Progenitor cell of endocrine pancreas (in vitro differentiated cells): ENCODE measurements at regions not wholly inside any gene's neighbourhood (a gene's known extent, or its start where the extent isn't known, plus 50 kb on each side); places are given as distances from the start of the nearest gene placed in this dataset.

Experiments
- DNase-seq: peaks from one replicate; pipeline ENCODE4 v3.0.0; 2021; ENCODE audit warnings: low spot score; ENCODE audit not compliant: unreplicated experiment
- H3K27ac Mint-ChIP-seq: 2 replicates; pipeline ENCODE4 v1.8.0; 2021; ENCODE audit warnings: mild to moderate bottlenecking, moderate library complexity, mixed read lengths
- H3K27me3 Mint-ChIP-seq: 2 replicates; pipeline ENCODE4 v1.8.0; 2021; ENCODE audit warnings: mixed read lengths
- H3K36me3 Mint-ChIP-seq: 2 replicates; pipeline ENCODE4 v1.8.0; 2022; ENCODE audit warnings: mixed read lengths; ENCODE audit not compliant: insufficient read depth
- H3K4me1 Mint-ChIP-seq: 2 replicates; pipeline ENCODE4 v1.8.0; 2021; ENCODE audit warnings: low read depth, mixed read lengths
- H3K4me3 Mint-ChIP-seq: 2 replicates; pipeline ENCODE4 v1.8.0; 2021; ENCODE audit warnings: low read depth, mild to moderate bottlenecking, moderate library complexity, mixed read lengths
- H3K9me3 Mint-ChIP-seq: 2 replicates; pipeline ENCODE4 v1.8.0; 2021; ENCODE audit warnings: low read depth, mixed read lengths
- CTCF ChIP-seq: fragments of 200-600 bp; sonication (generic); IDR thresholded peaks from one replicate; pipeline ENCODE4 v1.5.0; 2021; ENCODE audit warnings: antibody characterized with exemption, mild to moderate bottlenecking; ENCODE audit not compliant: unreplicated experiment

GRCh38 chr2:46829231-46829995, 86.2 kb downstream of the MCFD2 start:
- H3K9me3 Mint-ChIP-seq: peaks cover 9% of the 10 kb centered on the region
- no peak for TF ChIP-seq CTCF
- no peak overlapping the region for H3K4me3 Mint-ChIP-seq
- H3K4me1 Mint-ChIP-seq: no peaks in the 10 kb centered on the region
- peaks cover 3% of the 10 kb centered on the region for H3K27me3 Mint-ChIP-seq
- DNase-seq: no peak
- H3K27ac Mint-ChIP-seq: no peak overlapping the region
- H3K36me3 Mint-ChIP-seq: no peaks in the 10 kb centered on the region

GRCh38 chr2:46828491-46829230, 86.9 kb downstream of the MCFD2 start:
- Mint-ChIP-seq H3K4me3 (no peak overlapping the region), H3K9me3 (peaks cover 7% of the 10 kb centered on the region), H3K4me1 (no peaks in the 10 kb centered on the region), H3K27ac (no peak overlapping the region), H3K27me3 (peaks cover 3% of the 10 kb centered on the region), H3K36me3 (no peaks in the 10 kb centered on the region)
- TF ChIP-seq CTCF: no peak
- no peak for DNase-seq

GRCh38 chr2:46828135-46828438, 87.5 kb downstream of the MCFD2 start:
- Mint-ChIP-seq H3K27me3 (peaks cover 3% of the 10 kb centered on the region), H3K4me3 (no peak overlapping the region), H3K27ac (no peak overlapping the region), H3K36me3 (no peaks in the 10 kb centered on the region), H3K9me3 (peaks cover 6% of the 10 kb centered on the region), H3K4me1 (no peaks in the 10 kb centered on the region)
- TF ChIP-seq CTCF: no peak
- DNase-seq: no peak

- no peak for DNase-seq
- Mint-ChIP-seq H3K9me3 (peaks cover 6% of the 10 kb centered on the region), H3K27me3 (peaks cover 3% of the 10 kb centered on the region), H3K4me1 (no peaks in the 10 kb centered on the region), H3K36me3 (no peaks in the 10 kb centered on the region), H3K27ac (no peak overlapping the region), H3K4me3 (no peak overlapping the region)
- no peak for TF ChIP-seq CTCF
Measured at GRCh38 chr2:46827274-46828134, 88.1 kb downstream of the MCFD2 start.

- Mint-ChIP-seq H3K36me3 (no peaks in the 10 kb centered on the region), H3K27me3 (peaks cover 3% of the 10 kb centered on the region), H3K27ac (no peak overlapping the region), H3K4me3 (no peak overlapping the region), H3K9me3 (peaks cover 6% of the 10 kb centered on the region), H3K4me1 (no peaks in the 10 kb centered on the region)
- TF ChIP-seq CTCF: no peak
- DNase-seq: no peak
Measured at GRCh38 chr2:46826569-46827245, 88.9 kb downstream of the MCFD2 start.
